AG04450 (cell line): ENCODE measurements at regions not wholly inside any gene's neighbourhood (a gene's known extent, or its start where the extent isn't known, plus 50 kb on each side); places are given as distances from the start of the nearest gene placed in this dataset.

Source experiments
- CTCF ChIA-PET: fragments of 300-600, 350-600 bp; formaldehyde crosslinking; extraction: SDS; loops from one replicate; lab custom pipeline; 2022; ENCODE audit warnings: antibody characterized with exemption, inconsistent platforms; lab: Charles Lee
- POLR2A ChIA-PET: fragments of 350-600 bp; formaldehyde crosslinking; extraction: SDS; loops from one replicate; lab custom pipeline; 2021; ENCODE audit warnings: antibody characterized with exemption, inconsistent platforms; lab: Yijun Ruan, JAX
- DNase-seq: peaks from one replicate; pipeline ENCODE4 v3.0.0-alpha.2; 2011; ENCODE audit warnings: low read depth, low spot score
- H3K27ac ChIP-seq: one replicate; pipeline ENCODE4 v1.5.1; 2012; ENCODE audit warnings: low read depth, low read length, control low read depth
- H3K27me3 ChIP-seq: one replicate; pipeline ENCODE4 v1.6.0; 2012; ENCODE audit warnings: low read length; ENCODE audit not compliant: control insufficient read depth, insufficient read depth
- H3K4me3 ChIP-seq: 2 replicates; pipeline ENCODE4 v1.5.1; 2011; ENCODE audit warnings: mild to moderate bottlenecking, low read depth, low read length, control low read depth
- H3K9me3 ChIP-seq: 2 replicates; pipeline ENCODE4 v1.5.1; 2012; ENCODE audit warnings: low read length; ENCODE audit not compliant: control insufficient read depth, insufficient read depth
- CTCF ChIP-seq: IDR thresholded peaks from 2 replicates; pipeline ENCODE4 v1.5.1; 2011; ENCODE audit warnings: low read depth, low read length, control low read depth, inconsistent platforms

DNA sequence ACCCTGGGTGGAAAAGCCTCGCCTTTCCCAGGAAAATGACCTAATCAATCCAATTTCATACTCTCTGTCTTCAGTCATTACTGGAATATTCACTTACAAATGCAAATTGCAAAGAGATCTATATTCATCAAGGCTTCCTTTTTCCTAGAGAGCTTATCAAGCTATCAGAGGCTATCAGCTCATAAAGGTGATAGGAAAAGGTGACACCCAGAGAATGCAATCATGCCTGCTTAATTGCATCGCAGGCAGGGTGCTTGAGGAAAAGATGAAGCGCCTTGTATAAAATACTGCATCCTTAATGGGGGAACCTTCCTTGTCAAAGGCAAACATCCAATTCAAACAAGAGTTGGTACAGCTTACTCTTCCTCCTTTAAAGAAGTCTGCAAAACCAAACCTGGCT lies 59.7 kb downstream of the SHANK2 start:
- Histone ChIP-seq H3K27ac (no peak overlapping the region), H3K9me3 (peaks cover 54% of the 10 kb centered on the region), H3K4me3 (no peak overlapping the region), H3K27me3 (no peaks in the 10 kb centered on the region)
- ChIA-PET POLR2A (no interaction called here), CTCF (no interaction called here)
- no peak for TF ChIP-seq CTCF
- no peak for DNase-seq

DNA sequence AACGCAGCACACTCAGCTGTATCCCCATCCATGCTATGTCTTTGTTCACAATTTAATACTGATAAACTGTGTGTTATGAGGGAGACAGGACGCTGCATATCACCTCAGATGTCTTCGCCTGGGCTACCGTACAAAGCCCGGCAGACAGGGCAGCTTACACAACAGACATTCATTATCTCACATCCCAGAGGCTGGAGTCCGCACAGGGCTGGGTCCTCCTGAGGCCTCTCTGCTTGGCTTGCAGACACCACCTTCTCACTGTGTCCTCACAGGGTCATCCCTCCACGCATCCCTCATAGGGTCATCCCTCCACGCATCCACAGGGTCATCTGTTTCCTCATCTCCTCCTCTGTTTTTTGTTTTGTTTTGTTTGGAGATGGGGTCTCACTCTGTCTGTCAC lies 61.2 kb downstream of the SHANK2 start:
- no peak for TF ChIP-seq CTCF
- no peak for DNase-seq
- H3K4me3 ChIP-seq, result no peak overlapping the region
- no peaks in the 10 kb centered on the region for H3K27me3 ChIP-seq
- CTCF ChIA-PET, result interaction anchor here (0.6 kb wide), 1 partner anchor 22 kb away, joined by 4 read pairs; no protein-coding TSS in a partner anchor
- H3K27ac ChIP-seq, result no peak overlapping the region
- POLR2A ChIA-PET, result no interaction called here
- H3K9me3 ChIP-seq, result peaks cover 48% of the 10 kb centered on the region

- H3K27me3 ChIP-seq, result no peaks in the 10 kb centered on the region
- CTCF ChIA-PET, result interaction anchor here (0.6 kb wide), 1 partner anchor 21 kb away, joined by 4 read pairs; no protein-coding TSS in a partner anchor
- no peak overlapping the region for H3K27ac ChIP-seq
- DNase-seq, result no peak
- TF ChIP-seq CTCF, result no peak
- POLR2A ChIA-PET, result no interaction called here
- H3K9me3 ChIP-seq, result peaks cover 49% of the 10 kb centered on the region
- H3K4me3 ChIP-seq, result no peak overlapping the region
These were observed 61.8 kb downstream of the SHANK2 start for GRCh38 chr11:71190551-71190950.

GRCh38 chr11:71189768-71190315 lies 62.5 kb downstream of the SHANK2 start:
- Histone ChIP-seq H3K27me3 (no peaks in the 10 kb centered on the region), H3K9me3 (peaks cover 56% of the 10 kb centered on the region), H3K27ac (no peak overlapping the region), H3K4me3 (no peak overlapping the region)
- ChIA-PET POLR2A (no interaction called here), CTCF (no interaction called here)
- TF ChIP-seq CTCF, result no peak
- no peak for DNase-seq

DNA sequence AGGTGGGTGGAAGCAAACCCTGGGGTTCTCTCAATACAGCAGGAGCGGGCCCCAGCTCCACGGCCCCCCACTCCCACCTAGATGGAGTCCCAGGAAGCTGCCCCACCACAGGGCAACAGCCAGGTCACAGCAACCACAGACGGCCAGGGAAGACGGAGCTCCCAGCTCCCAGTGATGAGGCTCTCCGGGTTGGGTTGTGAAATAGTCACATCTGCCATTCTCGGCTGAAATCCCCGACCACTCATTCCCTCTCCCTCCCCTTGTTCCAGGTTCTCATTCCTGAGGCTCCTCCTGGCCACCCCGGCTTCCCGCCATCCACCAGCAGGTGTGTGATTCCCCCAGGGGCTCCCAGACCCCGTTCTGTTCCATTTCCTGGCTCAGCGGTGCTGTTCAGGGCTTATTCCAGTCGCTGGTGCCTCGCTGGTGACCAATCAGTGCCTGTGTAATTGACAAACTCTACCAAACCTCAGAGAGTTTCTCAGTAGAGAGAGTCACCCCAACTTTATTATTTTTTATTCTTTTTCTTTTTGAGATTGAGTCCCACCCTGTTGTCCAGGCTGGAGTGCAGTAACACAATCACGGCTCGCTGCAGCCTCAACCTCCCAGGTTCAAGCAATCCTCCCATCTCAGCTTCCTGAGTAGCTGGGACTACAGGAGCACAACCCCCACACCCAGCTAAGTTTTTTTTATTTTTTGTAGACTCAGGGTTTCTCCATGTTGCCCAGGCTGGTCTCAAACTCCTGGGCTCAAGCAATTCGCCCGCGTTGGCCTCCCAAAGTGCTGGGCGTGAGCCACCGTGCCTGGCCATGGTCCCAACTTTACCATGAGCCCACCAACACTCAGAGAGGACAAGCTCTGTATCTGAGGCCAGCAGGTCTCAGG lies 63.2 kb downstream of the SHANK2 start:
- Histone ChIP-seq H3K27me3 (no peaks in the 10 kb centered on the region), H3K27ac (no peak overlapping the region), H3K9me3 (peaks cover 57% of the 10 kb centered on the region), H3K4me3 (no peak overlapping the region)
- POLR2A ChIA-PET, result no interaction called here
- CTCF ChIA-PET, result no interaction called here
- no peak for TF ChIP-seq CTCF
- DNase-seq, result no peak
